PFSK-1 (cell line): ENCODE measurements at regions not wholly inside any gene's neighbourhood (a gene's known extent, or its start where the extent isn't known, plus 50 kb on each side); places are given as distances from the start of the nearest gene placed in this dataset.

ENCODE experiments used
- FOXP2 ChIP-seq: optimal IDR thresholded peaks from 2 replicates; pipeline ENCODE3; 2011; ENCODE audit warnings: borderline replicate concordance, control low read depth, inconsistent platforms; ENCODE audit not compliant: insufficient read depth; ENCODE audit errors: extremely low read length, extremely low read depth
- POLR2AphosphoS5 ChIP-seq: IDR thresholded peaks from 2 replicates; pipeline ENCODE4 v1.6.1; 2012; ENCODE audit warnings: low read depth, mild to moderate bottlenecking, control low read depth, low read length, moderate library complexity
- REST ChIP-seq, 2 experiments: IDR thresholded peaks; 2 replicates each; pipeline versions ENCODE4 v1.6.1 to v1.8.0; 2011 to 2012; ENCODE audit warnings: low read depth in 2 of 2, low read length in 2 of 2, control low read depth in 1 of 2, inconsistent platforms in 1 of 2, mild to moderate bottlenecking in 1 of 2, moderate library complexity in 1 of 2; ENCODE audit not compliant: insufficient read depth in 1 of 2
- SIN3A ChIP-seq: IDR thresholded peaks from 2 replicates; pipeline ENCODE4 v1.6.1; 2012; ENCODE audit warnings: mild to moderate bottlenecking, low read length, moderate library complexity, borderline replicate concordance; ENCODE audit not compliant: insufficient read depth
- TAF1 ChIP-seq: IDR thresholded peaks from 2 replicates; pipeline ENCODE4 v1.6.1; 2012; ENCODE audit warnings: low read length, control low read depth, borderline replicate concordance; ENCODE audit not compliant: insufficient read depth

- no peak for TF ChIP-seq FOXP2
- TF ChIP-seq REST (IDR thresholded peaks at IDR 0.05; ENCODE audit: insufficient read depth in 1 of 2, low read depth in 2 of 2, low read length in 2 of 2): no peak
- no peak for TF ChIP-seq POLR2AphosphoS5
- TF ChIP-seq SIN3A: no peak
- TF ChIP-seq TAF1: no peak
Observed at GRCh38 chr12:113665457-113665856, 193.8 kb upstream of the LHX5 start.

- no peak for TF ChIP-seq POLR2AphosphoS5
- no peak for TF ChIP-seq SIN3A
- no peak for TF ChIP-seq FOXP2
Observed at GRCh38 chr12:113664224-113664681, 192.6 kb upstream of the LHX5 start.

- no peak for TF ChIP-seq TAF1
- TF ChIP-seq FOXP2: no peak
- no peak for TF ChIP-seq POLR2AphosphoS5
- TF ChIP-seq SIN3A: no peak
- TF ChIP-seq REST (IDR thresholded peaks at IDR 0.05; ENCODE audit: insufficient read depth in 1 of 2, low read depth in 2 of 2, low read length in 2 of 2): no peak
Observed at GRCh38 chr12:113663396-113663795, 191.7 kb upstream of the LHX5 start.

- TF ChIP-seq SIN3A: no peak
- no peak for TF ChIP-seq POLR2AphosphoS5
- no peak for TF ChIP-seq FOXP2
- no peak for TF ChIP-seq REST (IDR thresholded peaks at IDR 0.05; ENCODE audit: insufficient read depth in 1 of 2, low read depth in 2 of 2, low read length in 2 of 2)
- TF ChIP-seq TAF1: no peak
Observed at GRCh38 chr12:113660936-113661335, 189.3 kb upstream of the LHX5 start.

- TF ChIP-seq POLR2AphosphoS5 (no peak), REST (IDR thresholded peaks at IDR 0.05; ENCODE audit: insufficient read depth in 1 of 2, low read depth in 2 of 2, low read length in 2 of 2) (no peak), TAF1 (no peak), SIN3A (no peak), FOXP2 (no peak)
Observed at GRCh38 chr12:113659416-113659815, 187.7 kb upstream of the LHX5 start.
